CD14-positive monocyte (primary cell): ENCODE measurements at regions not wholly inside any gene's neighbourhood (a gene's known extent, or its start where the extent isn't known, plus 50 kb on each side); places are given as distances from the start of the nearest gene placed in this dataset.

Source experiments
- DNase-seq, 3 donors: peaks; one replicate each; pipeline ENCODE4 v3.0.0-alpha.2; 2011 to 2022
- H2AFZ ChIP-seq: 2 replicates; pipeline ENCODE4 v1.6.0; 2012; ENCODE audit warnings: mild to moderate bottlenecking, low read depth, low read length, inconsistent platforms; ENCODE audit not compliant: insufficient read depth, poor library complexity, severe bottlenecking
- H3K27ac ChIP-seq, 2 donors: 1 replicate in 1 of 2; 2 replicates in 1 of 2; pipeline ENCODE4 v1.5.1; 2012 to 2013; ENCODE audit warnings: low read length in 2 of 2, control low read depth in 1 of 2, inconsistent platforms in 1 of 2, low read depth in 1 of 2, mild to moderate bottlenecking in 1 of 2
- H3K27me3 ChIP-seq, 2 donors: one replicate each; pipeline versions ENCODE4 v1.6.0 to v1.6.1; 2011 to 2013; ENCODE audit warnings: low read length in 2 of 2; ENCODE audit not compliant: control insufficient read depth in 2 of 2, insufficient read depth in 2 of 2
- H3K36me3 ChIP-seq, 2 donors: replicated peaks in 1 of 2; 1 replicate in 1 of 2; 2 replicates in 1 of 2; pipeline versions ENCODE4 v1.5.1 to v1.6.1; 2012 to 2013; ENCODE audit warnings: low read length in 2 of 2, control low read depth in 1 of 2, inconsistent platforms in 1 of 2, mild to moderate bottlenecking in 1 of 2; ENCODE audit not compliant: insufficient read depth in 2 of 2, control insufficient read depth in 1 of 2
- H3K4me1 ChIP-seq, 2 donors: 1 replicate in 1 of 2; 2 replicates in 1 of 2; pipeline versions ENCODE4 v1.5.1 to v1.6.1; 2012 to 2013; ENCODE audit warnings: low read length in 2 of 2, control low read depth in 1 of 2, inconsistent platforms in 1 of 2, mild to moderate bottlenecking in 1 of 2, moderate library complexity in 1 of 2; ENCODE audit not compliant: insufficient read depth in 2 of 2, control insufficient read depth in 1 of 2
- H3K4me2 ChIP-seq: replicated peaks from 2 replicates; pipeline ENCODE3; 2012; ENCODE audit warnings: low read length, moderate library complexity, mild to moderate bottlenecking; ENCODE audit not compliant: poor library complexity, severe bottlenecking; ENCODE audit errors: extremely low read depth
- H3K4me3 ChIP-seq, 3 experiments: fragments of 200-600 bp in 1 of 3; sonication (generic) in 1 of 3; replicated peaks in 1 of 3; 1 replicate in 2 of 3; 2 replicates in 1 of 3; pipeline ENCODE4 v1.5.1; 2011 to 2013; ENCODE audit warnings: low read length in 3 of 3, mild to moderate bottlenecking in 3 of 3, control low read depth in 2 of 3, low read depth in 2 of 3, inconsistent platforms in 1 of 3, moderate library complexity in 1 of 3
- H3K79me2 ChIP-seq: 2 replicates; pipeline ENCODE4 v1.6.0; 2012; ENCODE audit warnings: mild to moderate bottlenecking, control low read depth, inconsistent platforms, low read length, moderate library complexity; ENCODE audit not compliant: insufficient read depth
- H3K9ac ChIP-seq: 2 replicates; pipeline ENCODE4 v1.6.0; 2017; ENCODE audit warnings: low read length, mild to moderate bottlenecking; ENCODE audit not compliant: insufficient read depth, poor library complexity, severe bottlenecking
- H3K9me3 ChIP-seq, 2 donors: replicated peaks in 1 of 2; 1 replicate in 1 of 2; 2 replicates in 1 of 2; pipeline versions ENCODE4 v1.5.1 to v1.6.1; 2012 to 2013; ENCODE audit warnings: low read length in 2 of 2, control low read depth in 1 of 2; ENCODE audit not compliant: control insufficient read depth in 1 of 2, insufficient read depth in 1 of 2
- H4K20me1 ChIP-seq: 2 replicates; pipeline ENCODE4 v1.6.0; 2012; ENCODE audit warnings: mild to moderate bottlenecking, low read length, control low read depth, moderate library complexity; ENCODE audit not compliant: insufficient read depth
- H3K27ac Mint-ChIP-seq, 7 donors: one replicate each; pipeline ENCODE4 v1.8.0; 2020; ENCODE audit warnings: mild to moderate bottlenecking in 7 of 7, mixed read lengths in 7 of 7, moderate library complexity in 6 of 7, inconsistent platforms in 2 of 7
- H3K27me3 Mint-ChIP-seq, 3 donors: one replicate each; pipeline ENCODE4 v1.8.0; 2021 to 2022; ENCODE audit warnings: low read depth in 3 of 3, mild to moderate bottlenecking in 3 of 3, mixed read lengths in 3 of 3, moderate library complexity in 3 of 3, inconsistent platforms in 1 of 3
- H3K36me3 Mint-ChIP-seq, 2 donors: one replicate each; pipeline ENCODE4 v1.8.0; 2020; ENCODE audit warnings: mixed read lengths in 2 of 2, inconsistent platforms in 1 of 2, mild to moderate bottlenecking in 1 of 2
- H3K4me1 Mint-ChIP-seq: one replicate; pipeline ENCODE4 v1.8.0; 2020; ENCODE audit warnings: mild to moderate bottlenecking, mixed read lengths
- H3K4me3 Mint-ChIP-seq, 2 donors: one replicate each; pipeline ENCODE4 v1.8.0; 2020; ENCODE audit warnings: mild to moderate bottlenecking in 2 of 2, mixed read lengths in 2 of 2, moderate library complexity in 1 of 2
- H3K9me3 Mint-ChIP-seq, 7 donors: one replicate each; pipeline ENCODE4 v1.8.0; 2020 to 2022; ENCODE audit warnings: mixed read lengths in 7 of 7, mild to moderate bottlenecking in 6 of 7, moderate library complexity in 6 of 7, inconsistent platforms in 2 of 7
- CTCF ChIP-seq: fragments of 200-600 bp; IDR thresholded peaks from one replicate; pipeline ENCODE4 v1.8.0; 2022; ENCODE audit warnings: antibody characterized with exemption, mild to moderate bottlenecking
- WGBS: methylation state at CpG from one replicate; pipeline ENCODE4 v1.1.5; 2013; ENCODE audit warnings: missing lambda C conversion rate; ENCODE audit not compliant: insufficient coverage; 5-methylcytosine and 5-hydroxymethylcytosine counted together
- intact Hi-C, 2 donors: fragments of 100-400 bp; cut with micrococcal nuclease; formaldehyde crosslinking; loops; one replicate each; pipeline versions ENCODE4 v1.15.0 to v1.15.1; 2023

GRCh38 chr1:232138044-232138443 is 491.9 kb downstream of the SIPA1L2 start:
- DNase-seq = no peak
- peaks cover 3 to 21% (median 9%) of the 10 kb centered on the region in 7 donors for H3K9me3 Mint-ChIP-seq
- no peaks in the 10 kb centered on the region for H3K36me3 Mint-ChIP-seq
- H3K4me3 Mint-ChIP-seq = no peak overlapping the region
- TF ChIP-seq CTCF = no peak
- Histone ChIP-seq H3K27me3 (no peaks in the 10 kb centered on the region), H3K4me2 (no peak overlapping the region), H3K79me2 (no peaks in the 10 kb centered on the region), H3K36me3 (no peaks in the 10 kb centered on the region), H3K27ac (no peak overlapping the region), H3K4me3 (no peak overlapping the region), H3K9ac (no peak overlapping the region), H2AFZ (no peak overlapping the region), H3K4me1 (no peaks in the 10 kb centered on the region), H3K9me3 (peaks cover 4 to 8% of the 10 kb centered on the region in 2 donors), H4K20me1 (no peaks in the 10 kb centered on the region)
- H3K4me1 Mint-ChIP-seq = no peaks in the 10 kb centered on the region
- WGBS = 96% methylated on average over 6 of the region's 7 CpGs
- intact Hi-C loops = no loop called here
- H3K27ac Mint-ChIP-seq = no peak overlapping the region
- H3K27me3 Mint-ChIP-seq = peaks cover 8 to 11% (median 8%) of the 10 kb centered on the region in 3 donors

- Histone ChIP-seq H4K20me1 (no peaks in the 10 kb centered on the region), H3K4me2 (no peak overlapping the region), H3K36me3 (no peaks in the 10 kb centered on the region), H3K79me2 (no peaks in the 10 kb centered on the region), H2AFZ (no peak overlapping the region), H3K4me1 (no peaks in the 10 kb centered on the region), H3K9ac (no peak overlapping the region), H3K27ac (no peak overlapping the region), H3K9me3 (peaks cover 4 to 8% of the 10 kb centered on the region in 2 donors), H3K27me3 (no peaks in the 10 kb centered on the region), H3K4me3 (no peak overlapping the region)
- intact Hi-C loops = no loop called here
- Mint-ChIP-seq H3K9me3 (peaks cover 3 to 21% (median 9%) of the 10 kb centered on the region in 7 donors), H3K27me3 (peaks cover 8 to 12% (median 8%) of the 10 kb centered on the region in 3 donors), H3K36me3 (no peaks in the 10 kb centered on the region), H3K4me1 (no peaks in the 10 kb centered on the region), H3K4me3 (no peak overlapping the region), H3K27ac (no peak overlapping the region)
- 100% methylated on average over 1 of the region's 3 CpGs for WGBS
- TF ChIP-seq CTCF = no peak
- DNase-seq = no peak
These were observed 492.9 kb downstream of the SIPA1L2 start for GRCh38 chr1:232137066-232137465.
